PC-9 (cell line): ENCODE measurements at regions not wholly inside any gene's neighbourhood (a gene's known extent, or its start where the extent isn't known, plus 50 kb on each side); places are given as distances from the start of the nearest gene placed in this dataset.

ENCODE experiments used
- BruUV-seq: library from RNA; stranded (reverse); fragments of 400-500 nt; replicated peaks from 2 replicates; lab custom pipeline; 2021; lab: Mats Ljungman, UMichigan
- CTCF ChIA-PET: fragments of 300-600 bp; sonication (Branson Sonifier 250); formaldehyde crosslinking; loops from one replicate; lab custom pipeline; 2022; ENCODE audit warnings: antibody characterized with exemption; lab: Charles Lee
- POLR2A ChIA-PET: fragments of 300-600 bp; sonication (Branson Sonifier 250); formaldehyde crosslinking; loops from one replicate; lab custom pipeline; 2022; ENCODE audit warnings: antibody characterized with exemption; ENCODE audit not compliant: unreplicated experiment; lab: Charles Lee
- DNase-seq, 2 experiments: peaks; one replicate each; pipeline versions ENCODE4 v3.0.0 to v3.0.0-alpha.2; 2015 to 2022; ENCODE audit warnings: mixed read lengths in 1 of 2
- H2AFZ ChIP-seq: fragments of 200-600 bp; sonication (generic); 2 replicates; pipeline ENCODE4 v1.8.1; 2017; ENCODE audit warnings: antibody characterized with exemption
- H3F3A ChIP-seq: fragments of 200-600 bp; sonication (generic); 2 replicates; pipeline ENCODE4 v1.8.1; 2017; ENCODE audit warnings: antibody characterized with exemption, mild to moderate bottlenecking, low read depth; ENCODE audit not compliant: insufficient read depth
- H3K27ac ChIP-seq: fragments of 200-600 bp; sonication (generic); 2 replicates; pipeline ENCODE4 v1.6.1; 2016; ENCODE audit warnings: mixed run types
- H3K27me3 ChIP-seq: fragments of 200-600 bp; sonication (generic); 2 replicates; pipeline ENCODE4 v1.6.1; 2016; ENCODE audit warnings: low read depth, mixed run types; ENCODE audit not compliant: insufficient read depth
- H3K36me3 ChIP-seq: fragments of 200-600 bp; sonication (generic); 2 replicates; pipeline ENCODE4 v1.6.1; 2016; ENCODE audit warnings: low read depth, mixed run types
- H3K4me1 ChIP-seq: fragments of 200-600 bp; sonication (generic); replicated peaks from 2 replicates; pipeline ENCODE4 v1.6.1; 2016; ENCODE audit warnings: mixed run types; ENCODE audit not compliant: insufficient read depth
- H3K4me2 ChIP-seq: fragments of 200-600 bp; sonication (generic); 2 replicates; pipeline ENCODE4 v1.6.1; 2017; ENCODE audit warnings: mixed run types
- H3K4me3 ChIP-seq: fragments of 200-600 bp; sonication (generic); 2 replicates; pipeline ENCODE4 v1.6.1; 2016; ENCODE audit warnings: mixed run types
- H3K79me2 ChIP-seq: fragments of 200-600 bp; sonication (generic); 2 replicates; pipeline ENCODE4 v1.6.1; 2017; ENCODE audit warnings: low read depth, mixed run types
- H3K9me2 ChIP-seq: fragments of 200-600 bp; sonication (generic); 2 replicates; pipeline ENCODE4 v1.8.1; 2017; ENCODE audit warnings: mild to moderate bottlenecking; ENCODE audit not compliant: insufficient read depth
- H3K9me3 ChIP-seq: fragments of 200-600 bp; sonication (generic); 2 replicates; pipeline ENCODE4 v1.8.1; 2016; ENCODE audit warnings: low read depth; ENCODE audit not compliant: insufficient read depth
- H4K20me1 ChIP-seq: fragments of 200-600 bp; sonication (generic); 2 replicates; pipeline ENCODE4 v1.8.1; 2017; ENCODE audit not compliant: insufficient read depth
- EZH2 ChIP-seq: fragments of 200-600 bp; sonication (generic); IDR thresholded peaks from 2 replicates; pipeline ENCODE4 v1.8.0; 2017; ENCODE audit warnings: antibody characterized with exemption, low read depth
- intact Hi-C: fragments of 100-400 bp; cut with micrococcal nuclease; formaldehyde crosslinking; loops from one replicate; pipeline ENCODE4 v1.10.0; 2022; ENCODE audit not compliant: unreplicated experiment
- TF ChIP-seq, protein P1 (sequence below): fragments of 200-600 bp; sonication (generic); conservative IDR thresholded peaks from 2 replicates; pipeline ENCODE4 v1.6.1; 2017; ENCODE audit warnings: mixed run types, antibody characterized with exemption, mild to moderate bottlenecking, moderate library complexity

DNA sequence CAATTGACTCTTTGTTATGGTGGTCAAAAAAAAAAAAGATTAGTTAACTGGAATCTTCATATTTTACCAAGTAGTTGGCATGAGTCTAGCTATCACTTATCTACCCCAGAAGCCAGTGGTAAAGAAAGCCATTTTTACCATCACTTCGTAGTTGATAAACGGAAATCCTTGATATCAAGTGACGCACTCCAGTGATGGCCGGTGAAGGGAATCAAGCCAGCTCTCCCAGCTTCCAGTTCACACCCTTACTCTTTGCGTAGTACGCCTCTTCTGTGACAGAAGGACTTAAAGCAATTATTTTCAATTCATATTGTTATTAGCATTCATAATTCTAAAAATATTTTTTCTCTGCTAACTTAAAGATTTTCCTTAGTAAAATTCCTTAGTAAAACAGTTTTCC is 447.9 kb downstream of the GPATCH2 start:
- H3K4me1 ChIP-seq = no peaks in the 10 kb centered on the region
- no peaks in the 10 kb centered on the region for H4K20me1 ChIP-seq
- ChIA-PET CTCF (no interaction called here), POLR2A (no interaction called here)
- H3K36me3 ChIP-seq = no peaks in the 10 kb centered on the region
- no peaks in the 10 kb centered on the region for H3K9me3 ChIP-seq
- DNase-seq = no peak
- H3K79me2 ChIP-seq = no peaks in the 10 kb centered on the region
- H3K27me3 ChIP-seq = no peaks in the 10 kb centered on the region
- BruUV-seq = no TSS peak
- H2AFZ ChIP-seq = no peak overlapping the region
- intact Hi-C loops = no loop called here
- TF ChIP-seq EZH2 = no peak
- TF ChIP-seq, protein P1, sequence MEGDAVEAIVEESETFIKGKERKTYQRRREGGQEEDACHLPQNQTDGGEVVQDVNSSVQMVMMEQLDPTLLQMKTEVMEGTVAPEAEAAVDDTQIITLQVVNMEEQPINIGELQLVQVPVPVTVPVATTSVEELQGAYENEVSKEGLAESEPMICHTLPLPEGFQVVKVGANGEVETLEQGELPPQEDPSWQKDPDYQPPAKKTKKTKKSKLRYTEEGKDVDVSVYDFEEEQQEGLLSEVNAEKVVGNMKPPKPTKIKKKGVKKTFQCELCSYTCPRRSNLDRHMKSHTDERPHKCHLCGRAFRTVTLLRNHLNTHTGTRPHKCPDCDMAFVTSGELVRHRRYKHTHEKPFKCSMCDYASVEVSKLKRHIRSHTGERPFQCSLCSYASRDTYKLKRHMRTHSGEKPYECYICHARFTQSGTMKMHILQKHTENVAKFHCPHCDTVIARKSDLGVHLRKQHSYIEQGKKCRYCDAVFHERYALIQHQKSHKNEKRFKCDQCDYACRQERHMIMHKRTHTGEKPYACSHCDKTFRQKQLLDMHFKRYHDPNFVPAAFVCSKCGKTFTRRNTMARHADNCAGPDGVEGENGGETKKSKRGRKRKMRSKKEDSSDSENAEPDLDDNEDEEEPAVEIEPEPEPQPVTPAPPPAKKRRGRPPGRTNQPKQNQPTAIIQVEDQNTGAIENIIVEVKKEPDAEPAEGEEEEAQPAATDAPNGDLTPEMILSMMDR = no peak
- no peaks in the 10 kb centered on the region for H3F3A ChIP-seq
- H3K27ac ChIP-seq = no peak overlapping the region
- H3K9me2 ChIP-seq = peaks cover 3% of the 10 kb centered on the region; the same call in 1 of the 2 replicates
- H3K4me3 ChIP-seq = no peak overlapping the region
- H3K4me2 ChIP-seq = no peak overlapping the region

DNA sequence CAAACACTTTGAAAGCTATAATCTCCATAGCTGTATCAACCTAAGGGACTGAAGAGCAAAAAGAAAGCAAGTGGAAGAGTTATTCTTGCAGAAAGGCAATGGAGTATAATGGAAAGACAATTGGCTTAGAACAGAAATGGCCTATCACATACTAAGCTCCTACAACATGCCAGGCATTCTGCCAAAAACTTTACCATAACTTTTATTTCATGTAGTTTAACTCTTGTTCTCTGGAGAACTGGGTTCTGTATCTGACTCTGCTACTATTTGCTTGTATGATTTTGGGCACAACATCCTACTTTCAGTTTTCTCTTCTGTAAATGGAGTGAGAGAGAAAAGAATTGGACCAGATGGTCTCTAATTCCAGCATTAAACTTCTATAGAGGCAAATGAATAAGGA is 449.1 kb downstream of the GPATCH2 start:
- Histone ChIP-seq H3K4me3 (no peak overlapping the region), H3K4me2 (no peak overlapping the region), H4K20me1 (no peaks in the 10 kb centered on the region), H3K79me2 (no peaks in the 10 kb centered on the region), H3K9me2 (0 out of 2 replicates have a peak, but pooled peaks cover 3% of the 10 kb centered on the region), H3K4me1 (no peaks in the 10 kb centered on the region), H3K27me3 (no peaks in the 10 kb centered on the region), H3K9me3 (no peaks in the 10 kb centered on the region), H2AFZ (no peak overlapping the region), H3K27ac (no peak overlapping the region), H3K36me3 (no peaks in the 10 kb centered on the region), H3F3A (no peaks in the 10 kb centered on the region)
- DNase-seq = no peak
- TF ChIP-seq, protein P1 = no peak
- TF ChIP-seq EZH2 = no peak
- ChIA-PET CTCF (no interaction called here), POLR2A (no interaction called here)
- intact Hi-C loops = no loop called here
- BruUV-seq = no TSS peak

DNA sequence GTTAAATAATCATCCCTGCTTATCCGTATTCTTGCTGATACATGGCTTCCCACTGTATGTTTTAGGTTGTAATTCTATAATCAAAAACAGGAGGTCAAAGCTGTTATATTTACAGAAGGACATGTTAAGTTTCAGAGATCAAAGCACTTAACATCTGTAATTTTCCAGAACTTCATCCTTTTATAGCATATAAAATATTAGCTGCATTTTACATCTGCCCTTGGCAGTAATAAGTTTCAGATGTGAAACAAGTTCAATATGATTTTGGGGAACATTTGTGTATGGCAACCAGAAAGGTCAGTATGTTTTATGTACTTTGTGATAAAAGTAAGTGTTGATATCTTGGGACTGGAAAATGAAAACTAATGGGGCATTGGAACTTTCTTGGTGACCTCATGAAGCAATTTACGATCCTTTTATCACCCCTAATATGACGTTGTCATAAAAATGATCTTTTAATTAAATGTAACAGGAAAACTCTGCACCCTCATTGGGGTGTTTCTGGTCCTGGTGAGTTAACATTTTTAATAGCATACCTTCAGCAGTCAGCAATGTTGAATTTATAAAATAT is 449.6 kb downstream of the GPATCH2 start:
- H3K9me3 ChIP-seq = no peaks in the 10 kb centered on the region
- H4K20me1 ChIP-seq = no peaks in the 10 kb centered on the region
- no peak overlapping the region for H3K27ac ChIP-seq
- H3K4me1 ChIP-seq = no peaks in the 10 kb centered on the region
- H3K4me3 ChIP-seq = no peak overlapping the region
- H3K4me2 ChIP-seq = no peak overlapping the region
- H2AFZ ChIP-seq = no peak overlapping the region
- H3F3A ChIP-seq = no peaks in the 10 kb centered on the region
- no peaks in the 10 kb centered on the region for H3K79me2 ChIP-seq
- DNase-seq = no peak
- H3K36me3 ChIP-seq = no peaks in the 10 kb centered on the region
- BruUV-seq = no TSS peak
- ChIA-PET POLR2A (no interaction called here), CTCF (no interaction called here)
- no peaks in the 10 kb centered on the region for H3K27me3 ChIP-seq
- 0 out of 2 replicates have a peak, but pooled peaks cover 3% of the 10 kb centered on the region for H3K9me2 ChIP-seq
- intact Hi-C loops = no loop called here
- TF ChIP-seq EZH2 = no peak
- TF ChIP-seq, protein P1 = no peak
